GOT3 (cell line): ENCODE measurements at regions not wholly inside any gene's neighbourhood (a gene's known extent, or its start where the extent isn't known, plus 50 kb on each side); places are given as distances from the start of the nearest gene placed in this dataset.

ENCODE experiments used
- DNase-seq: peaks from one replicate; lab custom pipeline; 2025; ENCODE audit warnings: mixed read lengths; lab: John Stamatoyannopoulos, UW

DNA sequence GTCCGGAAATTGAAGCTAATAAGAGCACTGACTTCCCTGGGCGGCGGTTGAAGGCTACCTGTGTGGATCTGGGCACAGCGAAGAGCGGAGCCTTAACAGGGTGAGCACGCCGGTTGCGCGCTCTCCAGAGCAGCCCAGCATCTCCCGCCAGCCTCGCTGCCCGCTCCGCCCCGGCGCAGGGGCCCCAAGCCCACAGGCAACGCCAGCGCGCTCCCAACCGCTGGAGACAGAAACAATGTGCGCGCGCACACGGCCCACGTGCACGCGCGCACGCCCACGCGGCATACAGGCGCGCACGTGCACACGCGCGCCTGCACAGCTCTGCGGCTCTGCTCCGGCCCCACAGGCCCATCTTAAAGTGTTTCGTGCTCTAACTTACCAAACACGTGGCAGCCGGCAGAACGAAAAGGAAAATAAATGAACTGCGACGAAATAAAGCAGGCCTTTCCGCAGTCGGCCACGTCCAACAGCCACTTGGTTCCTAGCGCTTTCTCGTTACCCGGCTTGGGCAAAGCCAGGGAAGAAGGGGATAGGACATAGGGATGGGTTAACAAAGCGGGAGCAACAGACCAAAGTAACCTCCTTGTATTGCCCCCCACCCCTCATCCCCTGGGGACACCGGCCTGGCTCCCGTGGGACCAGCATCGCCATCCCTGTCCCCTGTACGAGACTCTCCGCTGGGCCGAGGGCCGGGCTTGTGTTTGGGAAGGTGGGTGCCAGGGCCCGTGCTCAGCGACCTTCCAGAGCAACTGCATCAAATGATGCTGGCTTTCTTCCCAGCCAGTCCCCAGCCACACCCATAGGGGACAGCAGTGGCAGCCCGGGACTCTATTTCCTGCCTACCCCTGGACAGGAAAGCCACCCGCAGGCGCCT lies 203.7 kb downstream of the ABHD5 start:
- DNase-seq, result no peak

GRCh38 chr3:43895573-43895972 lies 204.8 kb downstream of the ABHD5 start:
- no peak for DNase-seq

DNA sequence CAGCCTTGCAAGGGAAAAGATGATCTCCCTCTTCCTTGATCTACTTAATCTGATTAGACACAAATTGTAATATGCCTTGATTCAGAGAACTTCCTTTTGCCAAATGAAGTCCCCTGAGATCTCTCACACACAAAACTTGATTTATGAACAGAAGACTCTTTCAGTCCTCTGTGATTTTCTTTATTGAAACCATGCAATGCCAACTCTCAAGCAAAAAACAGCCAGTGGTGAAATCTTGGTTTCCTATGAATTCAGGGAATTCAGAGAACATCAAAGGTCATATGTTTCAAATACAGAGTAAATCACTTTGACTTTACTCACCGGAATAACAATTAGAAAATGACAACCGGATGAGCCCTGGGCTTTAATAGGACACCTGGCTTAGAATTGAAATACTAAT lies 211.7 kb downstream of the ABHD5 start:
- no peak for DNase-seq

GRCh38 chr3:43905157-43905556 lies 214.4 kb downstream of the ABHD5 start:
- DNase-seq, result no peak

DNA sequence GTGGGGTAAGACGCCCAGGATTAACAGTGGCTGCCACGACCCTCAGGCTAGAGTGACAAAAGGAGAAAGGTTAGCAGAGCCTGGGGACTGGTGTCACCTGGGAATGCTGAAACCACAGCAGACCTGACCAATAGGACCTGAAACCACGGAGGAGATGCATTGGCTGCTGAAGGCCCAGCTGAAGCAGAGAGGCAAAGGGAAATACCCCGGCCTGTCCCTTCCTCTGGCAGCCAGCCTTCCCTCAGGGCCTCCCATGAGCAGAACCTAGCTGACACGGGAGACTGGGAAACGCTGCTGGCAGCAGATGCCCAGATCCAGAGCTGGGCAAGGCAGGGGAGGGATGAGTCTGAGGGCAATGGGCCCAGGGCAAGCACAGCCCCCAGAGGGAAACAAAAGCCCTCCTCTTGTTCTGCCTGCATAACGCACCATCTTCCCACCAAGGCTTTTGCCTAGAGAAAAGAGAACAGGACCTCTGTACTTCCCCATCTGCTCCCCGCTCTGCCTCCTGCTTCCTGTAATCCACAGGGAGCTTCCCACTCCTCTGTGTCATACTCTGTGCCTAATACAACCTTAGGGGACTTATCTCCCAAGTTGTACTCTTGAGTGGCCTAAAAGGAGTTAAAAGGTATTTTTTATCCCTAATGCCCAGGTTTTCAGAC lies 216.2 kb downstream of the ABHD5 start:
- no peak for DNase-seq

GRCh38 chr3:43907508-43907858 lies 216.7 kb downstream of the ABHD5 start:
- no peak for DNase-seq

DNA sequence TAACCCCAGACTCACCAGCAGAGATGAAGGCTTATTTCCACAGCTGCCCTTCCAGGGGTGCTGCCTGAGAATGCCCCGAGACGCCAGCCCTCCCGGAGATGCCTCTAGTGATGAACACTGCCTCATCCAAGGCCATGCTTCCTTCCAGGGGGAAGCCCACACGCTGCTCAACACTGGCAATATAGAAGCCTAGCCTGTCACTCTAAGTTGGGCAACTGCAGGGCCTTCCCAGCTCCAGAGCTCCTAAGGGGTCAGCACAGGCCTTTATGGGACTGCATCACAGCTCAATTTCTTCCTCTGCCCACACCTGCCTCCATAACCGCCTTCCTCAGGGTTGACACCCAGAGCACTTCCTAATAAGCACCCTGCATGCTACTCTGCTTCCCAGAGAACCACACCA lies 217.7 kb downstream of the ABHD5 start:
- no peak for DNase-seq

DNA sequence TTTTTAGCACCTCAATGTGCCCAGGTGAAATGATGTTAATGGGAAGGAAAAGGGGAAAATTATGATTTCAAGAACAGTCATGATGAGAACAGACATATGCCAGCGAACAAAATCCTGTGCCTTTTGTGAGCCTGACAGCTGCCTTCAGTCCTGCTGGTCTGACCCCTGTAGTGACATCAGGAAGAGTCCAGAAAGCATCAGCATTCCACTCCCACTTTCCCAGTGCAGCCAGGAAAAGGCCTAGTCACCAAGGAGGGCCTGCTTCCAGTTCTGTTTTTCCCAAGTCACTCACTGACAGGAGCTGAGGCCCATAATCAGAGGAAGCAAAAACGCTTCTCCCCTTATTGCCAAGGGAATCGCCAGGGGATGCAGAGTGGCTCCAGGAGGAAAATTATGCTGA lies 218.4 kb downstream of the ABHD5 start:
- DNase-seq, result no peak

DNA sequence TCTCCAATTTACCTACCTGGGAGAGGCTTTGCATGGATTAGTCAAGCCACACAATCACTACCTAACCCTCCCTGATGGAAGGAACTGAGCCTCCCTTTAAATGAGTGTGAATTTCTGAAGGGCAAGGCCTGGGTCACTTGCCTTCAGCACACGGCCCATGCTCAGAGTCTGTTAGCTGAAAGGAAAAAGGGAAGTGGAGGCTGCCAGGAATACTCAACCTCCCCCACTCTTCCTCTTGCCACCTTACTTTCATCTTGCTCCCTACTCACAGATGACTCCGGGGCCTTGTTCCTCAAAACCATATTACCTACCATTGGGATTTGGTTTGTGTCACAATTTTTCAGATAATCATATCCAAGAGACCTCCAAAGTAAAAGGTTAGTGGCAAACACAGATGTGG lies 220.0 kb downstream of the ABHD5 start:
- no peak for DNase-seq

DNA sequence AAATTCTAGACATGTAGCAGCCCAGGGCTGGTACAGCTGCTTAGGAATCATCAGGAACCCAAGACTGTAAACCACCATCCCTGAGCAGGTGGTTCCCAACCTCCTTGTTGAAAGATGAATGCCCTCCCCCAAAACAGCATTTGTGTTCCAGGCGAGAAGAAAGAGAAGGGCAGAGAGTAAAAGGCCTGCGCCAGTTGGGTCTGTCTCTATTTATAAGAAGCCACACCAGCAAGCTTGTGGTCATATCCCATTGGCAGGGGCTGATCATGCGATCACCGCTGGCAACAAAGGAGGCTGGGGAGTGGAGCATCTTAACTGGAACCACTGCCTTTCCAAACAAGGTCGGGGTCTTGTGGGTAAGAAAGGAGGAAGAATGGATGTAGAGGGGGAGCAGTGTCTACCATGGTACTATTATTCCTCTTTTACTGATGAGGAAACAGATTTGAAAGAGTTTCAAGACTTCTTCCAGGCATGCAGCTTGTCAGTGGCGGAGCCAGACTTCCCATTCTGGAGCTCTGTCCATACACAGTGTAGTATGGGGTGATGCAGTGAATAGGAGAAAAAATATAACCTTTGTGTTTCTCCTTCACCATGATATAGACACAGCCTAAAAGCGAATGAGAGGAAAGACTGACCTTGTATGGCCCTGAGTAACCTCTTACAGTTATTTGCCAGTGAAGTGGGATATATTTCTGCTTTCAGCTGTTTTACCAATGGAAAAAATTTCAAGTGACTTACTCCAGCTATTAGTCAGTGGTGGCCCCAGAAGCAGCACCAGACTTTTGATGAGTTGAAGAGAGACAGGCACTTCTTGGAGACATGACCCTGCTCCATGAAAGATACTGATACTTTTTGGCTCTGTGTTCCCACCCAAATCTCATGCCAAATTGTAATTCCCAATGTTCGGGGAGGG lies 222.6 kb downstream of the ABHD5 start:
- no peak for DNase-seq

GRCh38 chr3:43914269-43914668 lies 223.5 kb downstream of the ABHD5 start:
- no peak for DNase-seq

- no peak for DNase-seq
Observed at GRCh38 chr3:43915546-43915945, 224.8 kb downstream of the ABHD5 start.

- DNase-seq, result no peak
Observed at GRCh38 chr3:43917361-43917760, 226.6 kb downstream of the ABHD5 start.

DNA sequence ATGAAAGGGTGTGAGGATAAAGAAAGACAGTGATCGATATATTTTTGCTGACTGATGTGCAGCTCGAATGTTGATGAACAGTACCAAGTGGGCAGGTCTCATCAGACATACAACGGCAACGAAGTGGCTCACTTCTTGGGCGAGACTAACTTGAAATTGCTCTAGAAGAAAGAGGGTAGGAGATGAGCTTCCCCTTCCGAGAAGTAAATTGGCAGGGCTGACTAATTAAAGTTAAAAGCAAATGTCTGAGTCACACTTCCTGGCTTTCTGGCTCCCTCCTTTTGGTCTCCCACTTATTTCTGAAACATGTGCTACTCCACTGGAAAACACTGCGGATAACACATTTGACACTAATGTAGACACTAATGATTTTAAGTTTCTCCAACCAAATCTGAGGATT lies 228.3 kb downstream of the ABHD5 start:
- DNase-seq, result no peak

- DNase-seq, result no peak
Observed at GRCh38 chr3:43921056-43921648, 230.4 kb downstream of the ABHD5 start.

DNA sequence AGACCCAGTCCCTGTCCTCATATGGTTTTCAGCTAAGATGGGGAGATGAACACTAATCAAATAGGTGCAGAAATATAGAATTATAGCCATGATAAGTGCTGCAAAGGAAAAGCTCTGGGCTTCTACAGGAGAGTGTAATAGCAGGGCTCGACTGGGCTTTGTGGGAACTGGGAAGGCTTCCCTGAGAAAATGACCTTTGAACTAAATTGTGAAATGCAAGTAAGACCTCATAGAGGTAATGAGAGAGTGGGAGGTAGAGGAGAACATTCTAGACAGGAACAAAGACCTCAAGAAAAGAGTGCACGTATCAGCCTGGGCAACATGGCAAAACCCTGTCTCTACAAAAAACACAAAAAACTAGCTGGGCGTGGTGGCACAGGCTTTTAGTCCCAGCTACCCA lies 231.6 kb downstream of the ABHD5 start:
- DNase-seq, result no peak

GRCh38 chr3:43923104-43923882 lies 232.6 kb downstream of the ABHD5 start:
- no peak for DNase-seq

DNA sequence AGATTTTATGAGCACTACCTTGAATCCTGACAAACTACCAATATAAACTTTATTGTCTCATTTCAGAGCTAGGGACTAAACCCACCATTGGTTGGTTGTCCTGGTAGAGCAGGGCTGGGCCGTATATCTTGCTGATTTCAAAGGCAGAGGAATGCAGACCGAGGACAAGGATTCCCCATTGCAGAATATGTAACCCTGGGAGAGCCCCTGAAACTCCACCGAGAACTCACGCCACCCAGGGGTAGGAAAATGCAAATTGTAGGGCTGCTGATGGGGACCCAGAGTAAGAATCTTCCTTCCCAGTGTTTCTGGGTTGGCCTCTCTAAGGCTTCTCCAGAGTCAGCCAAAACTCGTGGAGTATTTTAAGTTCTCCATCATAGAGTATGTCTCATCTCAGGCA lies 235.3 kb downstream of the ABHD5 start:
- DNase-seq, result no peak

GRCh38 chr3:43932921-43933320 lies 242.2 kb downstream of the ABHD5 start:
- no peak for DNase-seq

DNA sequence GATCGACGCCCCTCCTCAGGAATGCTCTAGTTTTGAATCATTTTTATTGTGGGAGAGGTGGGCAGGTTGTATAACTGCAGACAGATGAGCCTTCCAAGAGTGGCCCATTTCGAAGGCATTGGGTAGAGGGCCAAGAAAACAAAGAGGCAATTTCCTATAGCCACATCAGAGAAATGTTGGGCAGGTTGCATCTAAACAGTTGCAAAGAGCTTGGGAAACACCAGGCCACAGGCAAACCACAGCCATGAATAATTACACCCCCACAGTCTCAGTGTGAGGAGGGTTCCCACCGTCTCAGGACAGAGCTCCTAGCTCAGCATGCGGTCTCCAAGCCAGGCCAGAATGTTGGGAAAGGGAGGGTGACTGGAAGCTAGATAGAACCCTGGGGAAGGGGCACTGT lies 257.3 kb downstream of the ABHD5 start:
- DNase-seq, result no peak

DNA sequence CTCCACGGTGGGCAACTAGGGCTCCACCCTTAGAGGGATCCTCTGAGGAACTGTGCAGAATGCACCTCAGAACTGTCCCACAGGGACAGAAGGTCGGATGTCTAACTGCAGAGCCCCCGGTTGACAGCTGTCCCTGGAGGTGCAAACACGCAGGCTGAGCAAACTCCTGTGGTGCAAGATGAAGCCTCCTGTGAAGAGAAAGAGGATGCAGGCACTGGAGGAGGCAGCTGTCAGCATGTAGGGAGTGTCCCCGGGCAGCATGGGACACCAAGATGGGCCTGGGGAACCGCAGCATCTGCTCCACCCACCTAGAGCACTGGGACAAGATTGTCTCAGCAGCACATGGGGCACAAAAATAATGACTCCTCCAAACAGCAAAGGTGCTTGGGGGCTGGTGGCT lies 258.9 kb downstream of the ABHD5 start:
- DNase-seq, result no peak
